H1 (cell line): ENCODE measurements at regions not wholly inside any gene's neighbourhood (a gene's known extent, or its start where the extent isn't known, plus 50 kb on each side); places are given as distances from the start of the nearest gene placed in this dataset.

Source experiments
- CTCF ChIA-PET: fragments of 300-600 bp; sonication (Branson Sonifier 250); formaldehyde crosslinking; loops from one replicate; lab custom pipeline; 2021; ENCODE audit not compliant: partially characterized antibody; lab: Charles Lee
- POLR2A ChIA-PET: fragments of 300-600 bp; sonication (Branson Sonifier 250); formaldehyde crosslinking; loops from one replicate; lab custom pipeline; 2021; ENCODE audit warnings: inconsistent platforms; ENCODE audit not compliant: partially characterized antibody; lab: Charles Lee
- DNase-seq, 2 experiments: peaks; one replicate each; pipeline versions ENCODE4 v3.0.0 to v3.0.0-alpha.2; 2010 to 2022; ENCODE audit warnings: low spot score in 2 of 2, low read depth in 1 of 2, mixed read lengths in 1 of 2
- FAIRE-seq: peaks from 2 replicates; lab custom pipeline; 2011; peaks lifted over from hg19 to GRCh38; lab: Jason Lieb, UNC
- H2AFZ ChIP-seq: 2 replicates; pipeline ENCODE4 v1.8.1; 2012; ENCODE audit warnings: low read length, inconsistent platforms
- H2AK5ac ChIP-seq: 2 replicates; pipeline ENCODE4 v1.6.1; 2013; ENCODE audit warnings: low read depth, low read length
- H2BK120ac ChIP-seq: replicated peaks from 2 replicates; pipeline ENCODE3; 2013; ENCODE audit warnings: low read depth, low read length, inconsistent platforms
- H2BK12ac ChIP-seq: 2 replicates; pipeline ENCODE4 v1.6.1; 2013; ENCODE audit warnings: low read depth, low read length
- H2BK15ac ChIP-seq: 2 replicates; pipeline ENCODE4 v1.6.1; 2013; ENCODE audit warnings: low read length
- H2BK20ac ChIP-seq: 2 replicates; pipeline ENCODE4 v1.6.1; 2013; ENCODE audit warnings: low read length
- H2BK5ac ChIP-seq: 2 replicates; pipeline ENCODE4 v1.6.1; 2013; ENCODE audit warnings: low read depth, low read length
- H3K14ac ChIP-seq: 2 replicates; pipeline ENCODE4 v1.6.1; 2013; ENCODE audit warnings: inconsistent platforms; ENCODE audit not compliant: insufficient read length
- H3K18ac ChIP-seq: 2 replicates; pipeline ENCODE4 v1.6.1; 2013; ENCODE audit warnings: low read length; ENCODE audit errors: extremely low read depth
- H3K23ac ChIP-seq: 2 replicates; pipeline ENCODE4 v1.6.1; 2013; ENCODE audit warnings: inconsistent platforms; ENCODE audit not compliant: insufficient read length
- H3K23me2 ChIP-seq: 2 replicates; pipeline ENCODE4 v1.6.1; 2013; ENCODE audit warnings: low read depth, low read length
- H3K27ac ChIP-seq: 2 replicates; pipeline ENCODE4 v1.6.1; 2011; ENCODE audit warnings: low read depth, low read length, inconsistent platforms
- H3K27me3 ChIP-seq, 4 experiments: replicated peaks in 1 of 4; 1 replicate in 1 of 4; 2 replicates in 3 of 4; pipeline versions ENCODE4 v1.6.1 to v1.8.1; 2011 to 2013; ENCODE audit warnings: low read length in 3 of 4, mild to moderate bottlenecking in 3 of 4, inconsistent platforms in 2 of 4, mixed read lengths in 2 of 4, moderate library complexity in 1 of 4; ENCODE audit not compliant: control insufficient read depth in 3 of 4, insufficient read depth in 3 of 4; ENCODE audit errors: extremely low read depth in 1 of 4
- H3K36me3 ChIP-seq, 4 experiments: 2 replicates each; pipeline versions ENCODE4 v1.6.1 to v1.8.1; 2011 to 2013; ENCODE audit warnings: mild to moderate bottlenecking in 4 of 4, low read length in 3 of 4, moderate library complexity in 2 of 4, control low read depth in 1 of 4, inconsistent platforms in 1 of 4; ENCODE audit not compliant: insufficient read depth in 4 of 4, control insufficient read depth in 2 of 4
- H3K4ac ChIP-seq: replicated peaks from 2 replicates; pipeline ENCODE3; 2013; ENCODE audit warnings: low read length, low read depth, mixed read lengths, inconsistent platforms; ENCODE audit not compliant: insufficient read length
- H3K4me1 ChIP-seq, 4 experiments: replicated peaks in 1 of 4; 1 replicate in 1 of 4; 2 replicates in 3 of 4; pipeline versions ENCODE4 v1.6.1 to v1.8.1; 2011 to 2013; ENCODE audit warnings: low read length in 3 of 4, inconsistent platforms in 2 of 4, mixed read lengths in 1 of 4; ENCODE audit not compliant: insufficient read depth in 4 of 4, control insufficient read depth in 3 of 4
- H3K4me2 ChIP-seq, 2 experiments: 2 replicates each; pipeline versions ENCODE4 v1.6.1 to v1.8.1; 2011 to 2013; ENCODE audit warnings: low read depth in 2 of 2, low read length in 2 of 2, control low read depth in 1 of 2, inconsistent platforms in 1 of 2, mild to moderate bottlenecking in 1 of 2; ENCODE audit not compliant: insufficient read depth in 1 of 2
- H3K4me3 ChIP-seq, 4 experiments: fragments of 200-600, 300-600 bp in 1 of 4; sonication (generic), shearing (Covaris generic), sonication (Bioruptor Twin) in 1 of 4; 2 replicates each; pipeline versions ENCODE4 v1.5.1 to v1.8.1; 2011 to 2016; ENCODE audit warnings: low read length in 4 of 4, low read depth in 3 of 4, control low read depth in 2 of 4, inconsistent platforms in 2 of 4, mild to moderate bottlenecking in 2 of 4, mixed read lengths in 1 of 4, moderate library complexity in 1 of 4; ENCODE audit not compliant: insufficient read depth in 2 of 4; ENCODE audit errors: extremely low read depth in 1 of 4
- H3K56ac ChIP-seq: replicated peaks from 2 replicates; pipeline ENCODE3; 2013; ENCODE audit warnings: low read depth, mild to moderate bottlenecking, mixed read lengths, low read length, inconsistent platforms; ENCODE audit not compliant: insufficient read length
- H3K79me1 ChIP-seq: 2 replicates; pipeline ENCODE4 v1.6.1; 2013; ENCODE audit warnings: low read depth, low read length, control low read depth
- H3K79me2 ChIP-seq, 2 experiments: 2 replicates each; pipeline versions ENCODE4 v1.6.1 to v1.8.1; 2012 to 2013; ENCODE audit warnings: low read length in 2 of 2, mild to moderate bottlenecking in 2 of 2, inconsistent platforms in 1 of 2; ENCODE audit not compliant: insufficient read depth in 2 of 2, control insufficient read depth in 1 of 2
- H3K9ac ChIP-seq, 4 experiments: replicated peaks in 1 of 4; 1 replicate in 1 of 4; 2 replicates in 3 of 4; pipeline versions ENCODE4 v1.6.1 to v1.8.1; 2011 to 2013; ENCODE audit warnings: low read depth in 3 of 4, low read length in 3 of 4, control low read depth in 2 of 4, mild to moderate bottlenecking in 2 of 4, moderate library complexity in 2 of 4, inconsistent platforms in 1 of 4; ENCODE audit errors: extremely low read depth in 1 of 4
- H3K9me3 ChIP-seq, 2 experiments: 2 replicates each; pipeline versions ENCODE4 v1.6.1 to v1.8.1; 2012 to 2013; ENCODE audit warnings: mild to moderate bottlenecking in 2 of 2, moderate library complexity in 2 of 2, control low read depth in 1 of 2, inconsistent platforms in 1 of 2, low read depth in 1 of 2, low read length in 1 of 2, mixed read lengths in 1 of 2; ENCODE audit not compliant: insufficient read depth in 2 of 2
- H4K20me1 ChIP-seq, 2 experiments: replicated peaks in 1 of 2; 2 replicates each; pipeline versions ENCODE3 to v1.8.1; 2011 to 2013; ENCODE audit warnings: inconsistent platforms in 2 of 2, low read length in 2 of 2, mild to moderate bottlenecking in 1 of 2; ENCODE audit not compliant: insufficient read depth in 2 of 2, control insufficient read depth in 1 of 2
- H4K5ac ChIP-seq: 2 replicates; pipeline ENCODE4 v1.6.1; 2013; ENCODE audit warnings: low read length, low read depth, mixed read lengths, inconsistent platforms; ENCODE audit not compliant: insufficient read length
- H4K8ac ChIP-seq: 2 replicates; pipeline ENCODE4 v1.8.0; 2013; ENCODE audit warnings: mild to moderate bottlenecking, moderate library complexity, low read length, inconsistent platforms; ENCODE audit not compliant: insufficient read depth; ENCODE audit errors: extremely low read depth
- H4K91ac ChIP-seq: replicated peaks from 2 replicates; pipeline ENCODE3; 2013; ENCODE audit warnings: low read length, mixed read lengths, inconsistent platforms; ENCODE audit not compliant: insufficient read length
- CBX5 ChIP-seq: fragments of 300-800, 300-1000 bp; sonication (generic); IDR thresholded peaks from 2 replicates; pipeline ENCODE4 v1.7.1; 2016; ENCODE audit warnings: antibody characterized with exemption, low read length, low read depth
- CHD1 ChIP-seq: IDR thresholded peaks from 2 replicates; pipeline ENCODE4 v1.6.1; 2012; ENCODE audit warnings: low read depth, low read length, improper control_type of control experiment
- HDAC6 ChIP-seq: IDR thresholded peaks from one replicate; pipeline ENCODE4 v1.7.1; 2012; ENCODE audit warnings: low read depth, mild to moderate bottlenecking, inconsistent platforms, low read length, moderate library complexity
- PHF8 ChIP-seq: fragments of 200-600 bp; sonication (generic); conservative IDR thresholded peaks from 2 replicates; pipeline ENCODE4 v1.7.1; 2012; ENCODE audit warnings: low read depth, mild to moderate bottlenecking, inconsistent platforms, low read length, moderate library complexity
- POU5F1 ChIP-seq: IDR thresholded peaks from 2 replicates; pipeline ENCODE4 v1.6.1; 2011; ENCODE audit warnings: low read depth, mild to moderate bottlenecking, low read length, moderate library complexity
- SP1 ChIP-seq: IDR thresholded peaks from 2 replicates; pipeline ENCODE4 v1.6.1; 2011; ENCODE audit warnings: low read depth, low read length
- WGBS, 2 experiments: shearing (Covaris generic) in 1 of 2; methylation state at CpG; one replicate each; pipeline versions ENCODE4 v1.1.6 to v1.1.7; 2013 to 2015; ENCODE audit warnings: low lambda C conversion rate in 2 of 2, mixed read lengths in 2 of 2, inconsistent platforms in 1 of 2, low coverage in 1 of 2, missing lambda C conversion rate in 1 of 2; ENCODE audit not compliant: insufficient replicate concordance in 2 of 2, insufficient coverage in 1 of 2, insufficient read length in 1 of 2; ENCODE audit errors: extremely low coverage in 1 of 2, missing lambda C conversion rate in 1 of 2; 5-methylcytosine and 5-hydroxymethylcytosine counted together

GRCh38 chr9:86549920-86550319 is 195.7 kb upstream of the TUT7 start:
- H2BK20ac ChIP-seq = no peak overlapping the region
- H3K4me3 ChIP-seq = no peak overlapping the region
- no peak for TF ChIP-seq SP1
- TF ChIP-seq HDAC6 = no peak
- TF ChIP-seq POU5F1 = no peak
- no peak for TF ChIP-seq CHD1
- TF ChIP-seq PHF8 = no peak
- TF ChIP-seq CBX5 = no peak
- H3K9me3 ChIP-seq = no peaks in the 10 kb centered on the region
- H2AFZ ChIP-seq = no peak overlapping the region
- no peak for DNase-seq
- FAIRE-seq = no peak
- CTCF ChIA-PET = interaction anchor here (1.4 kb wide), 2 partner anchors 11 to 115 kb away, joined by 4 read pairs; no protein-coding TSS in a partner anchor
- H3K79me1 ChIP-seq = no peaks in the 10 kb centered on the region
- no peak overlapping the region for H3K4ac ChIP-seq
- no peak overlapping the region for H3K18ac ChIP-seq
- H3K9ac ChIP-seq = no peak overlapping the region
- H3K27ac ChIP-seq = no peak overlapping the region
- no peaks in the 10 kb centered on the region for H3K79me2 ChIP-seq
- no peak overlapping the region for H2BK15ac ChIP-seq
- H3K36me3 ChIP-seq = no peaks in the 10 kb centered on the region
- 83% methylated on average over 2 of the region's 2 CpGs; no CpG with 5 or more reads in 1 of the 2 experiments for WGBS, 2 experiments
- H2BK12ac ChIP-seq = no peak overlapping the region
- H3K23ac ChIP-seq = no peak overlapping the region
- H2AK5ac ChIP-seq = no peak overlapping the region
- no peak overlapping the region for H4K8ac ChIP-seq
- no peak overlapping the region for H4K5ac ChIP-seq
- H3K14ac ChIP-seq = no peak overlapping the region
- no peak overlapping the region for H3K56ac ChIP-seq
- H2BK120ac ChIP-seq = no peak overlapping the region
- no peaks in the 10 kb centered on the region for H4K20me1 ChIP-seq
- no peak overlapping the region for H4K91ac ChIP-seq
- no peaks in the 10 kb centered on the region for H3K23me2 ChIP-seq
- H3K4me2 ChIP-seq = no peak overlapping the region
- no peak overlapping the region for H2BK5ac ChIP-seq
- H3K27me3 ChIP-seq = no peaks in the 10 kb centered on the region
- POLR2A ChIA-PET = no interaction called here
- peaks cover 0 to 14% (median 10%) of the 10 kb centered on the region in 4 experiments; a peak in 4 of 7 replicates for H3K4me1 ChIP-seq
